DND-41 (cell line): ENCODE measurements at regions not wholly inside any gene's neighbourhood (a gene's known extent, or its start where the extent isn't known, plus 50 kb on each side); places are given as distances from the start of the nearest gene placed in this dataset.

ENCODE experiments used
- ATAC-seq: fragments of 200-7000 bp; cut with Tn5 transposase; 3 replicates; pipeline ENCODE4 v1.9.1; 2021; ENCODE audit warnings: low read depth; ENCODE audit not compliant: insufficient read depth
- DNase-seq: peaks from one replicate; pipeline ENCODE4 v3.0.0-alpha.2; 2020
- H2AFZ ChIP-seq: 2 replicates; pipeline ENCODE4 v1.6.0; 2012; ENCODE audit warnings: low read depth, low read length
- H3K27ac ChIP-seq: 2 replicates; pipeline ENCODE4 v1.5.1; 2012; ENCODE audit warnings: low read length, inconsistent platforms
- H3K27me3 ChIP-seq: fragments of 200-600 bp; sonication (generic); 2 replicates; pipeline ENCODE4 v1.6.0; 2012; ENCODE audit warnings: low read length, mild to moderate bottlenecking, inconsistent platforms; ENCODE audit not compliant: insufficient read depth, poor library complexity
- H3K36me3 ChIP-seq: 2 replicates; pipeline ENCODE4 v1.5.1; 2012; ENCODE audit warnings: low read length, inconsistent platforms; ENCODE audit not compliant: insufficient read depth
- H3K4me1 ChIP-seq: 2 replicates; pipeline ENCODE4 v1.5.1; 2012; ENCODE audit warnings: mild to moderate bottlenecking, low read length; ENCODE audit not compliant: insufficient read depth
- H3K4me2 ChIP-seq: 2 replicates; pipeline ENCODE4 v1.6.0; 2012; ENCODE audit warnings: mild to moderate bottlenecking, moderate library complexity, low read length, inconsistent platforms; ENCODE audit not compliant: insufficient read depth
- H3K4me3 ChIP-seq, 2 experiments: fragments of 200-600 bp in 1 of 2; shearing (Covaris generic) in 1 of 2; 2 replicates each; pipeline ENCODE4 v1.5.1; 2012 to 2016; ENCODE audit warnings: inconsistent platforms in 2 of 2, low read length in 2 of 2, mild to moderate bottlenecking in 2 of 2, low read depth in 1 of 2, moderate library complexity in 1 of 2
- H3K79me2 ChIP-seq: 2 replicates; pipeline ENCODE4 v1.6.0; 2012; ENCODE audit warnings: low read length, inconsistent platforms; ENCODE audit not compliant: insufficient read depth
- H3K9ac ChIP-seq: 2 replicates; pipeline ENCODE4 v1.6.0; 2012; ENCODE audit warnings: low read depth, mild to moderate bottlenecking, inconsistent platforms, low read length, moderate library complexity
- H3K9me3 ChIP-seq: 2 replicates; pipeline ENCODE4 v1.5.1; 2012; ENCODE audit warnings: low read length, moderate library complexity, mild to moderate bottlenecking, inconsistent platforms; ENCODE audit not compliant: insufficient read depth, severe bottlenecking
- H4K20me1 ChIP-seq: 2 replicates; pipeline ENCODE4 v1.6.0; 2012; ENCODE audit warnings: low read length; ENCODE audit not compliant: insufficient read depth
- EZH2 ChIP-seq: IDR thresholded peaks from 3 replicates; pipeline ENCODE4 v1.6.1; 2012; ENCODE audit warnings: borderline replicate concordance, low read depth, mild to moderate bottlenecking, moderate library complexity, low read length, inconsistent platforms; ENCODE audit not compliant: severe bottlenecking
- TF ChIP-seq, protein P1 (sequence below): IDR thresholded peaks from 2 replicates; pipeline ENCODE4 v1.5.1; 2012; ENCODE audit warnings: borderline replicate concordance, low read length, moderate library complexity, mild to moderate bottlenecking; ENCODE audit not compliant: poor library complexity, severe bottlenecking; ENCODE audit errors: extremely low read depth

GRCh38 chr5:96579711-96580110 lies 82.5 kb upstream of the CAST start:
- Histone ChIP-seq H3K27ac (no peak overlapping the region), H3K4me3 (no peak overlapping the region), H3K4me2 (no peak overlapping the region), H3K27me3 (peaks cover 1% of the 10 kb centered on the region), H2AFZ (no peak overlapping the region), H3K4me1 (no peaks in the 10 kb centered on the region), H4K20me1 (no peaks in the 10 kb centered on the region), H3K9ac (no peak overlapping the region), H3K79me2 (no peaks in the 10 kb centered on the region), H3K9me3 (no peaks in the 10 kb centered on the region), H3K36me3 (no peaks in the 10 kb centered on the region)
- no peak for TF ChIP-seq EZH2
- TF ChIP-seq, protein P1, sequence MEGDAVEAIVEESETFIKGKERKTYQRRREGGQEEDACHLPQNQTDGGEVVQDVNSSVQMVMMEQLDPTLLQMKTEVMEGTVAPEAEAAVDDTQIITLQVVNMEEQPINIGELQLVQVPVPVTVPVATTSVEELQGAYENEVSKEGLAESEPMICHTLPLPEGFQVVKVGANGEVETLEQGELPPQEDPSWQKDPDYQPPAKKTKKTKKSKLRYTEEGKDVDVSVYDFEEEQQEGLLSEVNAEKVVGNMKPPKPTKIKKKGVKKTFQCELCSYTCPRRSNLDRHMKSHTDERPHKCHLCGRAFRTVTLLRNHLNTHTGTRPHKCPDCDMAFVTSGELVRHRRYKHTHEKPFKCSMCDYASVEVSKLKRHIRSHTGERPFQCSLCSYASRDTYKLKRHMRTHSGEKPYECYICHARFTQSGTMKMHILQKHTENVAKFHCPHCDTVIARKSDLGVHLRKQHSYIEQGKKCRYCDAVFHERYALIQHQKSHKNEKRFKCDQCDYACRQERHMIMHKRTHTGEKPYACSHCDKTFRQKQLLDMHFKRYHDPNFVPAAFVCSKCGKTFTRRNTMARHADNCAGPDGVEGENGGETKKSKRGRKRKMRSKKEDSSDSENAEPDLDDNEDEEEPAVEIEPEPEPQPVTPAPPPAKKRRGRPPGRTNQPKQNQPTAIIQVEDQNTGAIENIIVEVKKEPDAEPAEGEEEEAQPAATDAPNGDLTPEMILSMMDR: no peak
- ATAC-seq (no peak), DNase-seq (no peak)

GRCh38 chr5:96582343-96582742 lies 79.8 kb upstream of the CAST start:
- Histone ChIP-seq H3K9ac (no peak overlapping the region), H3K4me1 (no peaks in the 10 kb centered on the region), H3K4me3 (no peak overlapping the region), H3K4me2 (no peak overlapping the region), H3K9me3 (no peaks in the 10 kb centered on the region), H3K36me3 (no peaks in the 10 kb centered on the region), H3K27me3 (peaks cover 3% of the 10 kb centered on the region), H4K20me1 (no peaks in the 10 kb centered on the region), H3K27ac (no peak overlapping the region), H3K79me2 (no peaks in the 10 kb centered on the region), H2AFZ (no peak overlapping the region)
- no peak for TF ChIP-seq EZH2
- TF ChIP-seq, protein P1: no peak
- no peak for DNase-seq
- no peak for ATAC-seq

DNA sequence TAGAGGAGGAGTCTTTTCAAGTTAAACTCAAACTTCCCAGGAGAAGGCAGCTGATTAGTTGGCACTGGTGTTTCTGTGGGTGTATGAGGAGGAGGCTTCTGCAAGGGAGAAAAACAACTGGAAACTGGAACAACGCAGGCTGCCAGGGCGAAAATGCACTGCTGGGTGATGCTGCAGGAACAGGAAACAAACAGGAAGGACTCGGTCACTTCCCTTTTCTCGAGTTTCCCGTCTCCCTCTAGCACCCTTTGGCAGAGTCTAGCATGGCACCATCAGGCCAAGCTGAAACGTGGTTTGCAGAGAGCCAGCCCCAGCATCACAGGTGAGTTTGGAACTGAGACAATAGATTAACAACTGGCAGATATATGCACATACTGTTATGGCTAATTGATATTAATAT lies 77.5 kb upstream of the CAST start:
- Histone ChIP-seq H3K27me3 (peaks cover 5% of the 10 kb centered on the region), H3K9ac (no peak overlapping the region), H3K27ac (no peak overlapping the region), H3K4me1 (no peaks in the 10 kb centered on the region), H3K4me3 (no peak overlapping the region), H3K9me3 (no peaks in the 10 kb centered on the region), H3K4me2 (no peak overlapping the region), H3K79me2 (no peaks in the 10 kb centered on the region), H2AFZ (no peak overlapping the region), H4K20me1 (no peaks in the 10 kb centered on the region), H3K36me3 (no peaks in the 10 kb centered on the region)
- no peak for DNase-seq
- ATAC-seq: no peak
- TF ChIP-seq, protein P1: no peak
- TF ChIP-seq EZH2: no peak

- H3K36me3 ChIP-seq: no peaks in the 10 kb centered on the region
- no peak overlapping the region for H2AFZ ChIP-seq
- H3K4me3 ChIP-seq: no peak overlapping the region
- no peaks in the 10 kb centered on the region for H3K79me2 ChIP-seq
- H3K9ac ChIP-seq: no peak overlapping the region
- H4K20me1 ChIP-seq: no peaks in the 10 kb centered on the region
- TF ChIP-seq, protein P1: no peak
- TF ChIP-seq EZH2: no peak
- ATAC-seq: no peak
- no peak for DNase-seq
- no peaks in the 10 kb centered on the region for H3K9me3 ChIP-seq
- no peak overlapping the region for H3K27ac ChIP-seq
- peaks cover 5% of the 10 kb centered on the region for H3K27me3 ChIP-seq
- H3K4me1 ChIP-seq: no peaks in the 10 kb centered on the region
- H3K4me2 ChIP-seq: no peak overlapping the region
These were observed 73.6 kb upstream of the CAST start for GRCh38 chr5:96588539-96588938.
